B cell (primary cell): ENCODE measurements at regions not wholly inside any gene's neighbourhood (a gene's known extent, or its start where the extent isn't known, plus 50 kb on each side); places are given as distances from the start of the nearest gene placed in this dataset.

ENCODE experiments used
- EZH2 ChIP-seq: IDR thresholded peaks from 2 replicates; pipeline ENCODE4 v1.6.1; 2012; ENCODE audit warnings: borderline replicate concordance, low read depth, mild to moderate bottlenecking, moderate library complexity, low read length; ENCODE audit not compliant: insufficient read depth, poor library complexity, severe bottlenecking
- TF ChIP-seq, protein P1 (sequence below): fragments of 200-600 bp; IDR thresholded peaks from one replicate; pipeline ENCODE4 v1.8.0; 2022; ENCODE audit warnings: antibody characterized with exemption, mild to moderate bottlenecking

DNA sequence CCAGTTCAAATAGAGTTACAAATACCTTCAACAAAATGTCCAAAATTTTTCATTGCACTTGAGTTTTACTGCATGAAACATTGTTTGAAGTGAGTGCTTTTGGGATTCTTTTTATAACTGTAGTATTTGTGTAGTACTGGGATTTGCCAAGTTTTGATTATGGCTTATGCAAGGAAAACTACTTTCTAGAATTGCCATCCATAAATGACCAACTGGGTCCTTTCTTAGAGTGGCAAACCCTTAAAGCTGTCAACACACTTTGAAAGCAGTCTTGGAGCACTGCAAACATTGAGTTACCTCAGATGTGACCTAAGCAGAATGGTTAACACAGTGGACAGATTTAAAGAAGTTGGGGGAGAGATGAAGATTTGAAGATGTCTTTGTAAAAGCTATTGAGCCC is 379.6 kb upstream of the ZNF608 start:
- TF ChIP-seq, protein P1, sequence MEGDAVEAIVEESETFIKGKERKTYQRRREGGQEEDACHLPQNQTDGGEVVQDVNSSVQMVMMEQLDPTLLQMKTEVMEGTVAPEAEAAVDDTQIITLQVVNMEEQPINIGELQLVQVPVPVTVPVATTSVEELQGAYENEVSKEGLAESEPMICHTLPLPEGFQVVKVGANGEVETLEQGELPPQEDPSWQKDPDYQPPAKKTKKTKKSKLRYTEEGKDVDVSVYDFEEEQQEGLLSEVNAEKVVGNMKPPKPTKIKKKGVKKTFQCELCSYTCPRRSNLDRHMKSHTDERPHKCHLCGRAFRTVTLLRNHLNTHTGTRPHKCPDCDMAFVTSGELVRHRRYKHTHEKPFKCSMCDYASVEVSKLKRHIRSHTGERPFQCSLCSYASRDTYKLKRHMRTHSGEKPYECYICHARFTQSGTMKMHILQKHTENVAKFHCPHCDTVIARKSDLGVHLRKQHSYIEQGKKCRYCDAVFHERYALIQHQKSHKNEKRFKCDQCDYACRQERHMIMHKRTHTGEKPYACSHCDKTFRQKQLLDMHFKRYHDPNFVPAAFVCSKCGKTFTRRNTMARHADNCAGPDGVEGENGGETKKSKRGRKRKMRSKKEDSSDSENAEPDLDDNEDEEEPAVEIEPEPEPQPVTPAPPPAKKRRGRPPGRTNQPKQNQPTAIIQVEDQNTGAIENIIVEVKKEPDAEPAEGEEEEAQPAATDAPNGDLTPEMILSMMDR, result no peak
- TF ChIP-seq EZH2, result no peak
